ENCODE measurements at regions not wholly inside any gene's neighbourhood (a gene's known extent, or its start where the extent isn't known, plus 50 kb on each side); places are given as distances from the start of the nearest gene placed in this dataset.

GRCh38 chr18:24756385-24756784 is 295.9 kb downstream of the HRH4 start:
- no peak for ATAC-seq
- TF ChIP-seq ZNF8 (CRISPR knock-in tag; IDR thresholded peaks at IDR 0.05): no peak
- TF ChIP-seq RARB (CRISPR knock-in tag; IDR thresholded peaks at IDR 0.05): no peak
- TF ChIP-seq ZNF70 (CRISPR knock-in tag; IDR thresholded peaks at IDR 0.05): no peak
- TF ChIP-seq ARNTL (CRISPR knock-in tag; IDR thresholded peaks at IDR 0.05; ENCODE audit: borderline replicate concordance, low read depth): no peak
- TF ChIP-seq BACH2 (CRISPR knock-in tag; IDR thresholded peaks at IDR 0.05; ENCODE audit: borderline replicate concordance): no peak
- TF ChIP-seq ZC3H10 (CRISPR knock-in tag; IDR thresholded peaks at IDR 0.05): no peak
- TF ChIP-seq CSDC2 (CRISPR knock-in tag; IDR thresholded peaks at IDR 0.05): no peak
- no peak for TF ChIP-seq ISL1 (CRISPR knock-in tag; IDR thresholded peaks at IDR 0.05)
- TF ChIP-seq PATZ1 (CRISPR knock-in tag; IDR thresholded peaks at IDR 0.05; ENCODE audit: borderline replicate concordance): no peak
- TF ChIP-seq OSR1 (CRISPR knock-in tag; IDR thresholded peaks at IDR 0.05): no peak
- no peak for TF ChIP-seq SNAI2 (CRISPR knock-in tag; IDR thresholded peaks at IDR 0.05)
- TF ChIP-seq GLIS3 (CRISPR knock-in tag; IDR thresholded peaks at IDR 0.05): no peak
- TF ChIP-seq POU6F1 (CRISPR knock-in tag; IDR thresholded peaks at IDR 0.05; ENCODE audit: borderline replicate concordance, low read depth): no peak
- TF ChIP-seq ZNF565 (CRISPR knock-in tag; conservative IDR thresholded peaks at IDR 0.05; ENCODE audit: low read depth): no peak
- no peak for TF ChIP-seq TOX (CRISPR knock-in tag; IDR thresholded peaks at IDR 0.05; ENCODE audit: borderline replicate concordance)
- no peak for TF ChIP-seq TSHZ2 (CRISPR knock-in tag; IDR thresholded peaks at IDR 0.05)
- TF ChIP-seq CSRNP3 (CRISPR knock-in tag; IDR thresholded peaks at IDR 0.05): no peak
- TF ChIP-seq ZFP3 (CRISPR knock-in tag; IDR thresholded peaks at IDR 0.05): no peak
- no peak for TF ChIP-seq ZFP30 (CRISPR knock-in tag; IDR thresholded peaks at IDR 0.05)
- no peak for TF ChIP-seq ESRRG (CRISPR knock-in tag; IDR thresholded peaks at IDR 0.05)

GRCh38 chr18:24757134-24757533 is 296.7 kb downstream of the HRH4 start:
- TF ChIP-seq ZNF8 (CRISPR knock-in tag; IDR thresholded peaks at IDR 0.05) (no peak), OSR1 (CRISPR knock-in tag; IDR thresholded peaks at IDR 0.05) (no peak), ZNF565 (CRISPR knock-in tag; conservative IDR thresholded peaks at IDR 0.05; ENCODE audit: low read depth) (no peak), ESRRG (CRISPR knock-in tag; IDR thresholded peaks at IDR 0.05) (no peak)
- ATAC-seq: no peak

- no peak for TF ChIP-seq RARB (CRISPR knock-in tag; IDR thresholded peaks at IDR 0.05)
- TF ChIP-seq CREB5 (CRISPR knock-in tag; IDR thresholded peaks at IDR 0.05; ENCODE audit: low read depth): no peak
- TF ChIP-seq ZFP30 (CRISPR knock-in tag; IDR thresholded peaks at IDR 0.05): peak; percentile 86
- no peak for ATAC-seq
These were observed 301.3 kb downstream of the HRH4 start for GRCh38 chr18:24761765-24762164.

All from SK-N-SH treated with all-trans-retinoic acid at 6 μM for 48 hours (cell line).